Stimulated activated CD4-positive, alpha-beta T cell treated with anti-CD3 and anti-CD28 coated beads, Interleukin-4, amount 100 ng/mL, for 24 hours (primary cell): ENCODE measurements at regions not wholly inside any gene's neighbourhood (a gene's known extent, or its start where the extent isn't known, plus 50 kb on each side); places are given as distances from the start of the nearest gene placed in this dataset.
"Not testable (repeated sequence)": the region's sequence is repeated elsewhere in the genome, so short reads cannot be mapped to it uniquely, and the experiment has no call there.

Experiments
- DNase-seq: peaks from one replicate; pipeline ENCODE4 v3.0.0-alpha.2; 2020

- no peak for DNase-seq
Observed at GRCh38 chr16:65825191-65825856, 541.2 kb upstream of the CDH5 start.

DNA sequence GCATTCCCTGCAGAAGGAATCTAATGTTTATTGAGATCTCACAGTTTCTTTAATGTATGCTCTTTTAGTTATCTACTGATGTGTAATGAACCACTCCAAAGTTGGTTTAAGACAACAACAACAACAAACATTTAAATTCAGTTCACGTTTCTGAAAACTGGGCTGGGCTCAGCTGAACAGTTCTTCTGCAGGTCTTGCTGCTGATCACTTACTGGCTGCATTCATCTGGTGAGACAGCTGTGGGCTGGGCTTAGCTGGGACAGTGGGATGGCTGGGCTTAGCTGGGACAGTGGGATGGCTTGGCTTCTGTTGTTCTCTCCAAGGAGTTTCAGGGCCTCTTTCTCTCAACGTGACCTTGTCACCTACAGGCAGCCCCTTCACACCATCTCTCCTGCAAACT lies 544.3 kb upstream of the CDH5 start:
- DNase-seq = no peak

DNA sequence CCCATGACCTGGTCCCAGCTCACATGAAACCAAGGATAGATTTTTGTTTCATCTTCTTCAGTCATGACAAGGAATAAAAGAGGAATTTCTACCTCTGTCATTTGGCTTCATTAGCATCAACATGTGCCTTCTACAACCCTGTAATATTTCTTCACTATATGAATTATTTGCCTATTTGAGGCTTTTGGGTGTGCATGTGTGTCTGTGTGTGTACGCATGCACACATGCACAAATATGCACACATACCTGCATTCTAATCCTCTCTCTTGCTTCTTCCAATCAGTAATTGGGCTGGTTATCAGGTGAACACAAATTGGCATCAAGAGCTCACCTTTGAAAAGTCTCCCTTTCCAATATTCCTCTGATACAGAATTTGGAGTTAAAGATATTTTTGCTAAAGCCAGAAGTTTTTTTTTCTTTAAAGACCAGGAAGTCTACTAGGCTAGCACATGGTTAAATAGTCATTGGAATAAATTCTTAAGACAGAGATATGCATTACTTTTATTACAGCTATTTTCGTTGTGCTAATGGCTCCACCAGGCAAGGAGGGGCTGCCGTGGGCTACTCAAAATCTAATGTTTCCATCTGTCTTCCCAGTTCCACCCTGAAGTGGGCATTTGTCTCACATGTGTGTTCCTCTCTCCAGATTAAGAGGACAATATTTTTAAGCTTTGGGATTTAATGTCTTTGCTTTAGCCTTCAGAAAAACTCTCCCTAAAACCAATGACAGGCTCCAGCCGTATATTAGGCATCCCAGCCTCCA lies 547.2 kb upstream of the CDH5 start:
- DNase-seq = no peak

DNA sequence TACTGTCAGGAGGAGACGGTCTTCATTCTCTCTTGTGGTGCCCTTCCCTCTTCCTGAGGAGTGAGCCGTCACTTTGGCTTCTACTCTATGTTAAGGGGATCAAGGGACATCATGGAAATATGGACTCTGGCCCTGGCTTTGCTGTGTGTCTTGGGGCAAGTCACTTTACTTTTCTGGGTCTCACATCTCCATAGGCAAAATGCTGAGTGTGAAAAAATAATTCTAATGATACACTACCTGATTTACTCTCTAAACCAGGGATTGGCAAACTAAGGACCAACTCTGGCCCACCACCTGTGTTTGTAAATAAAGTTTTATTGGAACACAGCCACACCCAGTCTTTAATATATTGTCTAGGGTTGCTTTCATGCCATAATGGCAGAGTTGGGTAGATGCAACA lies 548.7 kb upstream of the CDH5 start:
- DNase-seq = no peak

DNA sequence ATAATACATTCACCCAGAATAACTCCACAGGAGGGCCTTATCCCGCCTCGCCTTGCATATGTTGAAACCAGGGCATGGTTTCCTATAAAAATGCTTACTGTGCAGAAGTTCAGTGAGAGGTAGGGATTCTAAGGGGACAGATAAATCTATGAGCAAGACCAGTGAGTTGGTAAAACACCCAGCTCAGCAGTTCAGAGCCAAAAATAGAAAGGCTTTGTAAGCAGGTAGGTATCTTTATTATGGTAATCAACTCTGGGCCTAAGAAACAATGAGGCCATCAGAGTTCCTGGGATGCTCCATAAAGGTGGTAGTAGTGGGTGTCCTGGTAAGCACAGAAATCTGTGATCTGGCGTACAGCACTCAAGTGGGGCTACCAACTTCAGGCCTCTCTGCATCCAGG lies 549.4 kb upstream of the CDH5 start:
- no peak for DNase-seq

DNA sequence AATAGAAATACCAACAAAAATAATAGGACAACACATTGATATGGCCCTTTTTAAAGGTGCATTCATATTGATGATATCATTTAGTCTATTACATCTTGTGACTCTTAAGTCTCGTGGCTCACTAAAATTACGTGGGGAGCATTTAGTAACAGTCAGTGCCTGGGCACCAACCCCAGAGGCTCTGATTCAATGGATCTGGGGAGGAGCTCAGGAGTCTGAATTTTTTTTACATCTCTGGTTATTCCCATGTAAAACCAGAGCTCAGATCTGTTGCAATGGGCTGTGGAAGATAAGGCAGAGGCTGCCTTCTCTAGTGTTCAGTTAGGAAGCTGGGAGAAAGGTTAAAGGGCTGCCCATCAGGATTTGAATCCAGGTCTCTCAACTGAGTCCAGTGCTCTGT lies 549.9 kb upstream of the CDH5 start:
- DNase-seq = no peak

DNA sequence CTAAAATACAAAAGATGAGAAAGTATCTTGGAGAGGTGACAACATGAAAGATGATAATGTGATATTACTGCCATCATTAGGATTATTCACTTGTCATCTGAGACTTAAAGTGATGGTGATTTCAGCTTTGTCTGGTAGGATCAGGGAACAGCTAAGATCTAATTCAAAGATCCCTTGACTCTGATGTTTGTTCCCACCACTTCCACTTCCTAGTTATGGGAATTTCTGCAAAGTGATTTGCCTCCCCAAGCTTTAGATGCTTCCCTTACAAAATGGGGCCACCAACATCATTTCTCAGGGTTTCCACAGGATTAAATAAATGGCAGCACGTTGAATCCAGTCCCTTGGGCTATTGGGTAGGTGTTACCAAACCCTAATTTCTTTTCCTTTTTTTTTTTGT lies 550.8 kb upstream of the CDH5 start:
- DNase-seq = no peak

GRCh38 chr16:65813879-65814278 lies 552.6 kb upstream of the CDH5 start:
- not testable (repeated sequence) for DNase-seq

- DNase-seq = no peak
Observed at GRCh38 chr16:65809627-65810026, 556.9 kb upstream of the CDH5 start.

- DNase-seq = no peak
Observed at GRCh38 chr16:65808790-65809189, 557.7 kb upstream of the CDH5 start.

DNA sequence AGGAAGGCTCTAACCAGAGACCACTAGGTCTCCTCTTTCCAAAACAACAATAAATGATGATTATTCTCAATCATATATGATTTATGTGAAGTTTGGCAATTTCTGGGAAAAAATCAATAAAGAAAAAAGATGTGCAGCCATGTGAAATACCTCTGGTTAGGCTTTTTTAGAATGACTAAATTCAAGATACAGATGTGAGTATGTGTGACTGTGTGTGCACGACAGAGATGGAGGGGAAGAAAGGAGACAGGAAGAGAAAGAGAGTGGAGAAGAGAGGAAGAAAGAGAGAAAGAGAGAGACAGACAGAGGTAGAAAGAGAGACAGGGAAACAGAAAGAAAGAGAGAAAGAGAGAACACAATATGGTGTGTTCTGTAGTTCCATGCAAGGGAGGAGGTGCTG lies 558.6 kb upstream of the CDH5 start:
- no peak for DNase-seq

GRCh38 chr16:65805704-65806103 lies 560.8 kb upstream of the CDH5 start:
- DNase-seq = not testable (repeated sequence)

- no peak for DNase-seq
Observed at GRCh38 chr16:65796481-65796880, 570.0 kb upstream of the CDH5 start.

DNA sequence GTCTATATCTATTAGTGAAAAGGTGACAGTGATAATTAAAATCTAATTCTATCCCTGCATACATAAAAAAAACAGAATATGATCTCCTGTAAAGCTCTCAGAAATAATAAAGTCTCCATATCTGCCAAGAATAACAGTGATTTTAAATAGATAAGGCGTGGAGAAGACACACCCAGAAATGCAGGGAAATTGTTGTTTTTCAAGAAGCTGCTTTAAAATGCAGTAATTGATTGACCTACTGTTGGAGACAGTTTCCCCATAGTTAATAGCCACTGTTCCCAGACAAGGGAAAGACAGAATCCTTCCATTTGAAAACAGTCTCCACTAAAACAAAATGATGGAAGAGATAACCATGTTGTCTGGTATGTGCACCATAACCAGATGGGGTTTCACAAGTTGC lies 571.5 kb upstream of the CDH5 start:
- no peak for DNase-seq

GRCh38 chr16:65793781-65794180 lies 572.7 kb upstream of the CDH5 start:
- DNase-seq = no peak

DNA sequence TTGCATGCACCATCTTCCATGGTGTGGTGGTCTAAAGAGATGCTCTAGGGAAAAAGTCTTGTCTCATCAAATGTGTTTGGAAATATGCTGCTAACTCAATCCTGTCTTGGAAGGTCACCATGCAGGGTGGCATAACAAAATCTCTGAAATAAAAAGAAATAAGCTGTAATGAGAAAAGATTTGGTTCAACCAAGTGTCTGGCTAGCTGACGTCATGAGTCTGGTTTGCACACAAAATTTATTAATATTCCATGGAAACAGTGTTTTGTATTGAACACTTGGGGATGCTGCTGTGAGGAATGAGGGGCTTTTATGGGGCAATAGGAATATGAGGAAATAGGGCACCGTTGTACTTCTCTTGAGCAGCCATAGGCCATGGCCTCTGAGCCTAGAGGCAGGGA lies 575.7 kb upstream of the CDH5 start:
- no peak for DNase-seq

GRCh38 chr16:65789161-65789945 lies 577.1 kb upstream of the CDH5 start:
- DNase-seq = no peak

GRCh38 chr16:65788434-65789140 lies 577.9 kb upstream of the CDH5 start:
- DNase-seq = no peak

DNA sequence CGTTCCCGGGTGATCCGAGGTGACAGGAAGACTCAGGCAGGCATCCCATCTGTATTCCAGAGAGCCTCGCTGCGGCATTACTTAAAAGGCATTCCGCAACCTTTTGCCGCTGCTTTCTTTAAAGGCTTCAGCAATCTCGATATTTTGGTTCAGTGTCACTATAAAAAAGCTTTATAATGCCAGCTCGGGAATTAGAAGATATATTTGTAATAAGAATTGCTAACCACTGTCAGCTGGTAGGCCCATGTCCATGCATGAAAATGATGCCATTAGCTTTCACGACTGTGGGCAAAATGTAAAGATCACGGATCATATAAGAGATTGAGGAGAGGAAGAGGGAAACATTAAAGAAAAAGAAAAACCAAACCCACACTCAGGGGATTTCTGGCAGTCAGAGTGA lies 578.6 kb upstream of the CDH5 start:
- no peak for DNase-seq

- DNase-seq = no peak
Observed at GRCh38 chr16:65786916-65787315, 579.6 kb upstream of the CDH5 start.

GRCh38 chr16:65783709-65784474 lies 582.6 kb upstream of the CDH5 start:
- DNase-seq = no peak
